ENCODE measurements at regions not wholly inside any gene's neighbourhood (a gene's known extent, or its start where the extent isn't known, plus 50 kb on each side); places are given as distances from the start of the nearest gene placed in this dataset.
"Not testable (repeated sequence)": the region's sequence is repeated elsewhere in the genome, so short reads cannot be mapped to it uniquely, and the experiment has no call there.

DNA sequence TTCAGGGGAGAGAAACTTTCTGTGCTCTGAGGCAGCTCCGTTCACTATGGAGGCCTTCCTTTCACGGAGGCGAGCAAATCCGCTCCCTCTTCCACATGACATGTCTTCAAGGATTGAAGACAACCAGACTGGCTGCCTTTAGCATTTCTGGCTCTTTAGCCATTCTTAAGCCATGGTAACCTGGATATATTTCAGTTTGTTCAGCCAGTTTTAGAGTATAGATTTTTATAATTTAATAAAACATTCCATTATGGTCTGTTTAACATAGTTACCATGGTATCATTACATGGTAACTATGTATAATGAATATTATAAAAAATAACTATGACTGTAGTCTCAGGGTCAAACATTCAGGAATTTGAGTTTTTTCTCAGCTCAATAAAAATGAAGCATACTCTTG, 54.2 kb upstream of the NFIA start:
- no peak overlapping the region for H3K4me3 ChIP-seq (ENCODE audit: low read length)
- DNase-seq (ENCODE audit: low read depth, low spot score), result no peak

DNA sequence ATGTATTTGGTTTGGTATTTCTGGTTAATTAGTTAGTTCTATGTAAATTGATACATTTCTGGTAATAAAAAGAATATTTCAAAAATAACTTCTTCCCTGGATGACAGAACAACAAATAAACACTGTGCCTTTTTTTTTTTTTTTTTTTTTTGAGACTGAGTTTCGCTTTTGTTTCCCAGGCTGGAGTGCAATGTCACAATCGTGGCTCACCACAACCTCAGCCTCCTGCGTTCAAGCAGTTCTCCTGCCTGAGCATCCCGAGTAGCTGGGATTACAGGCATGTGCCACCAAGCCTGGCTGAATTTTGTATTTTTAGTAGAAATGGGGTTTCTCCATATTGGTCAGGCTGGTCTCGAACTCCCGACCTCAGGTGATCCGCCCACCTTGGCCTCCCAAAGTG, 64.3 kb upstream of the NFIA start:
- not testable (repeated sequence) for H3K4me3 ChIP-seq (ENCODE audit: low read length); DNase-seq (ENCODE audit: low read depth, low spot score)

DNA sequence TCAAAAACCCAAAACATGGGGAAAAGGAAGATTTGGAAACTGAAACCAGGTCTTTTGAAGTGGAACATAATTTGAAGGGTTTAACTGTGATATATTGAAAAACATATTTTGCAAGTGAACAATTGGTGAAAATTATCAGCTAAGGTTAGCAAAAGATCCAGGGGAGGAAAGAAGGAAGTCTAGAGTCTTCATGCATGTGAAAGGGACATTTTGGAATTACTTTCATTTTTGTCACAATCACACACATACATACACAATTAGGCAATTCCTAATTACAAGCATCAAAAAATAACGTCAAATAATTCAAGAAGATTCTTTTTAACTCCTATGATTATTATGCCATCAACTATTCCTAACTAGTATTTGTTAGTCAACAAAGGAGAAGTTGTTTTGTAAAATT, 64.7 kb upstream of the NFIA start:
- no peak for DNase-seq (ENCODE audit: low read depth, low spot score)
- H3K4me3 ChIP-seq (ENCODE audit: low read length), result no peak overlapping the region

DNA sequence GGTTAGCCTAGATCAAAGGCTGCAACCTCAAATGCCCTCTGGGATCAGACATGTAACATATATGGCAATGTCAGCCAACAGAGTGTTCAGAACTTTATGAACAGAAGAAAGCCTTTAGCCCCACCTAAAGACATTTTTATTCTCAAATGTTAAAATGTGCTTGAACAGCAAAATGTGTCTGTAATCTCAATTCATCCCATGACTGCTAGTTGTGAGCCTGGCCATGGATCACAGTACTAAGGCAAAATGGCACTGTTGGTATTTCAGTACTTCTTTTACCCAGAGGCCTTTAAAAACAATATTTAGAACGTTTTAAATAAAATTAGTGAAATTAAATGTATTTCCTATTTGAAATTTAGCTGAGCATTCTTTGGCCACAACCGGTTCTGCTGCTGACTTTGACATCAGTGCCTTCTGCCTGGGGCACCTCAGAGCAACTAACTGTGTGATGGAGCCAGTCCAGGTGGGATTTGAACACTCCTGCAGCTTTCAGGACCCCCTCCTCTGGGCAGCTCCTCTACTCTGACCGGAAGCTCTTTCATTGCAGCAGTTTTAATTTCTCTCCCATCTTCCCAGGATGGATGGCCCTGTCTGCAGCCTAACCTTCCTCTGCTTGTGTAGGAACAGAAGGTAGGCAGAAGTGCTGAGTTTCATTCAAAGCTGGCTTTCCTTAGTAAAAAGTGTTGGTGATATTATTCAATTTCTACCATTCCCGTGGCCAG, 68.3 kb upstream of the NFIA start:
- H3K4me3 ChIP-seq (ENCODE audit: low read length), result no peak overlapping the region
- DNase-seq (ENCODE audit: low read depth, low spot score), result no peak

DNA sequence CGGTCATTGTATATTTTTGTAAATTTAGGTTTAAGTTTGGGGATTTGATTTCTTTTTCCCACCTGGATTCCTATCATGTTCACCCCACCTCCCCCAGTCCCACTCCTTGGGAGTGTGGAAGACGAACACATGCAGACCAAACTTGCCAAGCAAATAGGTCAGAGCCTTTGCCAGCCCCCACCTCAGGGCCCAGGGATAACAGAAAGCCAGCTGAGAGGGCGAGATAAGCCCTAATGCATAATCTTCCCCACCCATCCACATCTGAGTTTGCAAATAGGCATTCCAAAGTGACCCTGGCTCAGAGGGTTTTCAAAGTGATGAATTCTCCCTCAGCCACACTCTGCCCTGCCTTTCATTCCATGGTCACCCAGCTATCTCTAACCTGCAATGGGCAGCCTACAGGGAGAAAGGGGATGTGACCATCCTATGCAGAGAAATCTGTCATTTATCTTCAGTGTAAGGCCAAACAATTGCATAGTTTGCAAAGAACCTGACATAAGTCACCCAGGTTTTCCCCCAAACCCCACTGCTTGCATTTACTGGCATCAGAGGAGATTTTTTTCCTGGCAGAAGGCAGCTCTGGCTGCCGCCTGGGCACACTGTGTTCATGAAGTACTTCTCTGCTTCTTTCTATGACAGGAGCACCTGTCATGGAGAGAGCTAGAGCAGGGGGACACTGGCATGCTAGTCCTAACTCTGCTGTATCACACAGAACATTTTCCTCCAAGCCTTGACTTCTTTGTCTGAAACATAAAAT, 69.0 kb upstream of the NFIA start:
- DNase-seq (ENCODE audit: low read depth, low spot score), result no peak
- no peak overlapping the region for H3K4me3 ChIP-seq (ENCODE audit: low read length)

DNA sequence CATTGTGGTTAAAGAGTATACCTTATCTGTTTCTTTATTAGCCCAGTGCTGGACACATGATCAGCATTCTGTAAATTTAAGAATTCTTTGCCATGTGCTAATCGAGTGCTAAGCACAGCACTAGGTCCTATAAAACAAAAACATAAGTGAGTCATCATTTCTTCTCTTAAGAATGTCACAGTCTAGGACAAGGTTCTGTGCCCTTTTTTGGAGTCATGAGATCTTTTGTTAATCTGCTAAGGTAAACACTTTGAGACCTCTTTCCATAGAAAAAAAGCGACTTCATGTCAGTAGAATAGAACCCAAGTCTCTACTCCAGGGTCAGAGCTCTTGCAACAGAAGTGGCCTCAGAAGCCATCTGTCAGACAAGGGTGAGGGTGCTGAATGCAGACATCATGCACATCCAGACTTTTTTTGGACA, 70.0 kb upstream of the NFIA start:
- DNase-seq (ENCODE audit: low read depth, low spot score), result no peak
- H3K4me3 ChIP-seq (ENCODE audit: low read length), result no peak overlapping the region

DNA sequence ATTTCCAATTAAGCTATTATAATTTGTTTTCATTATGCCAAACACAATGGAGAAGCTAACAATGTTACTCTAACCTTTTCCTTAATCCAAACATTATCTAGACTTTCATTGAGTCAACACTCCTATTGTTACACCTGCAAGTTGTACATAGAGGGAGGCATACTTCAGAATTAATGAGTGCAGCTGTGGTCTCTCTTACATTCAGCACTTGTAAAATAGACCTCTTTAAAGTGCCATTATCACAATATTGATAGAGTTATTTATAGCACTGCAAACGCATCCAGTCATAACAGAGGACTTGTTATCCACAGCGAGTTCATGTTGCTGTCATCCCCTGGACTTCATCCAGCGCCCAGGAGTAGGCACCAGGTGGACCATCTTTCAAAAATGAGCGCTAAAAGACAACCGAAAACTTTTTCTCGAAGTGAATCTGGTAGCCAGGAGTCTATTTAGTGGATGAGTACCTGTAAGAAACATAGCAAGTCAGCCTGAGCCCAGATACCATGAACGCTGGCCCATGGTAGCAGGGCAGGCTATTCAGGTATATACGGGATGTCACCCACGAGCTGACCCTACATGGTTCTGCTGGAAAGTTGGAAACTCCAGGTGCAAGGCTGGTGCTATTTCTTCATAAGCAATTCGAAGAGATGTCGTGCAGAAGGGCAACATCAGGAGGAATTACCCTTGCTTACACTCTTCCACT, 70.6 kb upstream of the NFIA start:
- no peak for DNase-seq (ENCODE audit: low read depth, low spot score)
- no peak overlapping the region for H3K4me3 ChIP-seq (ENCODE audit: low read length)

DNA sequence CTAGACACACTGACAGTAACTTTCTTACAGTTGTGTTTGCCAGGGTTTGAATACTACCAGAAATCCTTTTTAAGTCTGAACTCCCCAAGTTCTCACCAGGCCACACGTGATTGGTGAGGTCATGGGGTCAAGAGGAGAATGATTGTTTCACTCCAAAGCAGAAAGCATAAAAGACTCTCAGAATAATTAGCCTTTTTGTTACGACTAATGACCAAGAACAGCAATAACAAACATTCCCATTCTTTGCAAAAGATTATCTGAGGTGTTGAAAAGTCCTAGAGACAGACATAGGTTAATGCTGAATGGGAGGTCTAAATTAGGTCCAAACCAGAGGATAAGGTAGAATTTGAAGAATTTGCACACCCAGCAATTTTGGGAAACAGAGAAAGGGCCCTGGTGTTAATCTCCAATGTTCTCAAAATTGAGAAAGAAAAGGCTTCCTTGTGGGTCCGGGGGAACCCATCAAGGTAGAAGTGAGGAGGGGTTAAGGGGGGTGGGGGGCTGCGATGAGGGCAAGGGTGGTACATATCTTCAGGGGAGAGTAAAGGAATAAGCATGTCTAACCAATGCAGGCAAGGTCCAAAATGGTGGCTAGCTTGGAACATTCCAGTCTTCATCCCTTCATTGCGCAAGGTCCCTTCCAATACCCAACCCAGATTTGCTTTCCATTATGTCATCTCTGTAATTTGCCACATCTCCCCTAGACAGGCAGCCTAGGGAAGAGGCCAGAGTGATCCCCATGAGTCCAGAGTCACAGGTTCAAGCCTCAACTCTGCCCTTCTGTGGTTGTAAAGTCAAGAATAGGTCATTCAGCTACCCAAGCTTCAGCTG, 74.6 kb upstream of the NFIA start:
- no peak for DNase-seq (ENCODE audit: low read depth, low spot score)

DNA sequence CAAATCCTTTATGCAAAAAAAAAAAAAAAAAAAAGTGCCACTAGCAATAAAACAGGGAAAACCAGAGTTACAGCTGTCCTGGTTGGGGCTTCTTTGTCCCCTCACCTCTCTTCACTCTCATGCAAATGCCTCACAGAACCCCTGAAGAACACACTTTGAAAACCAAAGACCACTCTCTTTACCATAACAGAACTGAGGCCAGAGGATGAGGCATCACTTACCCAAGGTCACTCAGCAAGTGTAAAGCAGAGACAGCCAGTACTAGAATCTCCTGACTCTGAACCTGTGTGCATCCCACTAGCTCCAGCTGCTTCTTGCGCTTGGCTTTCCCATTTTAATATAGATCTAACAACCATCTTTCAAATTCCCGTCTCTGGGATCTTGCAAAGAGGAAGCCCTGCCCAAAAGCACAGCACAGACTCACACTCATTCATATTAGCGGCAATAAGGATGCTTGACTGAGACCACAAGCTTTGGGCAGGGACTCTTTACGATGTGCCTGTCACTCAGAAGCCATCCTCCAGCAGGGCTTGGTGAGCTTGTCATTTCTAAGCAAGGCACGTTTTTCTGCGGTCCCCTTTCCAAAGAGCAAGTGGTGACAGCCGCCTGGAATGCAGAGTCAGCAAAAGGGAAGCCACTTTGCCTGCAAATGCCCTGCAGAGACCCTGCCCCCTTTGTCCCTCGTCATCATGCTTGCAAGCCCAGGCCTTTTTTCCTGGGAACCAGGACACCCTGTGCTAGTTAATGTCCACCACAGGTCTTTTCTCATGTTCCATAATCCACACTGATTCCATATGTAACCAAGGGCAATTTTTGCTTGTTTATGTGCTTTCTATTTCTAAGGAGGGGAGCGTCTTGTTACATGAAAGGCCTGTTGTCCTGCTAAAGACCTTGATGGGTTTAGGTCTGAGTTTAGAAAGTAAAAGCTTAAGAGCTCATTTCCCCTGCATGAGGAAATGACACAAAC, 76.5 kb upstream of the NFIA start:
- no peak overlapping the region for H3K4me3 ChIP-seq (ENCODE audit: low read length)
- no peak for DNase-seq (ENCODE audit: low read depth, low spot score)

More for the DNA sequence above, 74.6 kb upstream of the NFIA start:
- no peak overlapping the region for H3K4me3 ChIP-seq (ENCODE audit: low read length)

DNA sequence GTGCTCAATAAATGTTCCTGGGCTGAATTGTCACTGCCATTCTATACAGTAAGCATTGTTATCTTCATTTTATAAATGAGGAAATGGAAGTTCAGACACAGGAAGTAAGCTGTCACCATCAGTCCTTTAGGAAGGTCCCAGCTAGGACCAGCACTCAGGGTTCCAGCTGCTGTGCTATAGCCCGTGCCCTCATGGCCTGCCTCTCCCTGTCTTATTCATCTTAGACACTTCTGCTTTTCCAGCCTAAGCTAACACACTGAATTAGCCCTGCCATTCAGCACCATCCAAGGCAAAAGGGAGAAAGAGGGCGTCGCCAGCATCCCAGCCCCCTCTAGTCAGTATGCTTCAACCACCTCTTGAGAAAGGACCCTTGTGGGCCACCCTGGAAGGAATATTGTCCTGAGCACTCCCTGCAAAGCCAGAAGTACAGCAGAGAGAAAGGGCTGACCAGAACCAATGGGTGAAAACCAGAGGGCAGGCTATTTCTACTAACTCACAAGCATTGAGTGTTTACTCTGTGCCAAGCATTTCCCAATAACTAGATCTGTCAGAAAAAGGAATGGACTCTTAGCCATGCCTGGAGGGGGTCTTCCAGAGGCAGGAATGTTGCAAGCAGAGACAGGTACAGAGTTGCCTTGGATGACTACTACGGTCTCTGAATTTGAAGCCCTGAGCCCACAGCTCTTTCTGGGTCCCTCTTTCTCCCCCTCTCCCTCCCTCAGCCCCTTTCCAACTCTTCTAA, 77.9 kb upstream of the NFIA start:
- no peak overlapping the region for H3K4me3 ChIP-seq (ENCODE audit: low read length)
- no peak for DNase-seq (ENCODE audit: low read depth, low spot score)

DNA sequence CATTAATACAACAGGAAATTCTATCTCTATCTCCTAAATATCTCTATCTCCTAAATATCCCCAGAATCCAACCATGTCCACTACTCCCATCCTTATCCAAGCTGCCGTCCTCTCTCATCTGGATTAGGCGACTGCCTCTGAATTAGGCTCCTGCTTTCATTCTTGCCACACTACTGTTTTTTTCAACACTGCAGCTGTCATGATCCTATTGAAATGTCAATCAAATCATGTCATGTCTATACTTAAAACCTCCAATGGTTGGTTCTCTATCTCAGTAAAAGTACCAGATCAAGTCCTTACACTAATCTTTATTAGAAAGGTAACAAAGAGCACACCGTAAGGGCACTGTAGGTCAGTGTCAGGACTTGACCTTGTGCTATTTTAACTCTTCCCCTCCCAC, 82.0 kb upstream of the NFIA start:
- no peak for DNase-seq (ENCODE audit: low read depth, low spot score)
- no peak overlapping the region for H3K4me3 ChIP-seq (ENCODE audit: low read length)

DNA sequence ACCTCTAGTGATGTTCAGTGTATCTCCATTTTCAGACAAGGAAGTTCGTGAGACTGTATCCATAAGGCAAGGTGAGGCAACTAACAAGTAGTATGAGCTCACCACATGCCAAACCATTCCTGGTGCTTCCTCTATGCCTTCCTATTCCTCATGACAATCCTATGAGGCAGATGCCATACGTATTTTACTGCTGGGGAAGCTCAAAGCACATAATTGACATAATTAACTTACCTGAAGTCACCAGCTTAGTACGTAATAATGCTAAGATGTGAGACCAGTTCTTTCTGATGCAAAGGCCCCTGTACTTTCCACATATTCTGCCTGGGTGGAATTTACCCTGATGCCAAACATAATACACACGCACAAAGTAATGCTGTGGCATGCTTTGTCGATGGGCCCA, 83.6 kb upstream of the NFIA start:
- DNase-seq (ENCODE audit: low read depth, low spot score), result no peak
- H3K4me3 ChIP-seq (ENCODE audit: low read length), result no peak overlapping the region

DNA sequence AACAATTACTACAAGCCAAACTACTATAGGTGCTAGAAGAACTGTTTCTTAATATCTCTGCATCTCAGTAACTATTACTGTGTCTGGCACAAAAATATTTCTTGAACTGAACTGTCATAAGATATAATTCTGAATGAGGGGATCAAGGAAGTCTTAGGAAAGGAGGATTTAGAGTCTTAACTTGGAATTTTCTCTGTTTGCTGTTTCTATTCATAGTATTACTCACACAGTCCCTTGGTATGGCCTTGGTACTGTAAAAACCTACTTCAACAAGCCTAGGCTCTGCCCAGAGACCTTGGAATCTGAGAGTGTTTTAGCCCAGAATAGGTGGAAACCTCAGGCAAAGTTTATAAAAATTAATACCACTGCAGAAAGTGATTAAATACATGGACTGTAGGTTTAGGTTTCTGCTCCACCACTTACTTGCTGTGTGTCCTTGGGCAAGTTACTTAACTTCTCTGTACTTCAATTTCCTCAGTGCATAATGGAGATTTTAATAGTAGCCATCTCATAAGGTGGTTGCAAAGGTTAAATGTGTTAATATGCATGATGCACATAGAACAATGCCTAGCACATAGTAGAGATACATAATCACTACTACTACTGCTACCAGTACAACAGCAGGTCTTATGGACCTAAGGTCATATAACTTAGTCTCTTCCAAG, 87.4 kb upstream of the NFIA start:
- no peak for DNase-seq (ENCODE audit: low read depth, low spot score)

DNA sequence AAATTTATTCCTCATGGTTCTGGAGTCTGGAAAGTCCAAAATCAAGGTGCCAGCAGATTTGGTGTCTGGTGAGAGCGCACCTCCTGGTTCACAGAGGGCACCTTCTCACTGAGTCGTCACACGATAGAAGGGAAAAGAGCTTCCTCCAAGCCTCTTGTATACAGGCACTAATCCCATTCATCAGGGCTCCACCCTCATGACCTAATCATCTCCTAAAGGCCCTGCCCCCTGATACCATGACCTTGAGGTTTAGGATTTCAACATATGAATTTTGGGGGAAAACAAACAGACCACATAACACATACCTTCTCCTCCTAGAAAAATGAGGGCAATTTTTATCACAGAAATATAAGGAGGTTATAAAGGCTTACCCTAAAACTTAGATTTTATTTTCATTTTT, 88.0 kb upstream of the NFIA start:
- DNase-seq (ENCODE audit: low read depth, low spot score), result no peak
- no peak overlapping the region for H3K4me3 ChIP-seq (ENCODE audit: low read length)

More for the DNA sequence above, 87.4 kb upstream of the NFIA start:
- H3K4me3 ChIP-seq (ENCODE audit: low read length), result no peak overlapping the region

DNA sequence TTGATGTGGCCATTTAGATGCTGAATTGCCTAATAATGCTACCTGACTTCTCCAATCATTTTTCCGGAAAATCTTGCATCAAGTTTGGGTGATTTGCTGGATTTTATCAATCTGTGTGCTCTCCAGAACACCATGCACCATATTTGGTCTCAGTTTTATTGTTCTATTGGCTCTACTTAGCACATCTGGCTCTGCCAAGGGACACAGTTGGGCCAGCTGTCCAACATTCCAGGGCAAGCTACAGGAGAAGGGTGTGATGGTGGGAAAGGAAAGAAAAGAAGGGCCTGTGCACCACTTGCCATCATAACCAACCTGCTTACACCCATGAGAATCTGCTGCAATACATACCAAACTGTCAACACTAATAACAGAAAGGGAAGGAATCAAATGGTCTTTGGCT, 90.2 kb upstream of the NFIA start:
- no peak overlapping the region for H3K4me3 ChIP-seq (ENCODE audit: low read length)

DNA sequence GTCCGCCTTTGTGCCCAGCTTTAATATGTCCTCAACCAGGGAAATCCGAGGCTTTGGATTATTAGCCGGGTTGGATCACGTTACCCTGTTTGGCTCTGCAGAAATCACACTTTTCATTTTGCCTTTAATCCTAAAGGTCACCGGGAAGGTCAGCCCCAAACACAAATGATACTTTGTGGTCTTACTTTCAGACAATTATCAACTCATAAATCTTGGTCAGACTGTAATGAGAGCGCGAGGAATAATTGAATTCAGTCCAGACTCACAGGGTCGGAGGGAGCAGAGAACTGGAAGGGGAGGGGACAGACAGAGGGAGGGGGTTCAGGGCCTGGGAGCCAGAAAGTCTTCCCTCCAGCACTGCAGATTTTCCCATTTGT, 91.7 kb upstream of the NFIA start:
- H3K4me3 ChIP-seq (ENCODE audit: low read length), result no peak overlapping the region
- no peak for DNase-seq (ENCODE audit: low read depth, low spot score)

More for the DNA sequence above, 90.2 kb upstream of the NFIA start:
- DNase-seq (ENCODE audit: low read depth, low spot score), result no peak
